Endothelial cell of hepatic sinusoid (primary cell): ENCODE measurements at regions not wholly inside any gene's neighbourhood (a gene's known extent, or its start where the extent isn't known, plus 50 kb on each side); places are given as distances from the start of the nearest gene placed in this dataset.

Experiments
- in situ Hi-C: cut with HindIII; loops from 2 replicates; pipeline ENCODE4 v1.10.0; 2017; ENCODE audit warnings: low sequenced_read_pairs

- in situ Hi-C loops, result no loop called here
Measured at GRCh38 chr18:25875551-25876240, 214.7 kb downstream of the SS18 start.

DNA sequence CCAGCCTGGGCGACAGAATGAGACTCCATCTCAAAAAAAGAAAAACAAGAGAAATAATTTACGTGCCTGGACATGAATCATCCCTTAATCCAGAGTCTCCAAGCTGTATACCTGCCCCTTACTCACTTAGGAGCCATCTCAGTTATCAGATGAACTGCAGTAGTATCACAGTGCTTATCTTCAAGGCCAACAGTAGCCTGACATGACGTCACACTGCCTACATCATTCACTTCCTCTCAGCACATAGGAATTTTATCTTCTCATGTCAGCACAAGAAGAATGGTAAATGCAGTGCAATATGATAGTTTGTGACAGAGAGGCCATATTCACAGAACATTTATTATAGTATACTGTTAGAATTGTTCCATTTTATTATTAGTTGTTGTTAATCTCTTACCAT, 216.6 kb downstream of the SS18 start:
- in situ Hi-C loops, result no loop called here

GRCh38 chr18:25866331-25866730, 224.1 kb downstream of the SS18 start:
- in situ Hi-C loops, result no loop called here

- in situ Hi-C loops, result no loop called here
Measured at GRCh38 chr18:25862881-25863600, 227.4 kb downstream of the SS18 start.

- in situ Hi-C loops, result no loop called here
Measured at GRCh38 chr18:25853691-25854433, 236.6 kb downstream of the SS18 start.

DNA sequence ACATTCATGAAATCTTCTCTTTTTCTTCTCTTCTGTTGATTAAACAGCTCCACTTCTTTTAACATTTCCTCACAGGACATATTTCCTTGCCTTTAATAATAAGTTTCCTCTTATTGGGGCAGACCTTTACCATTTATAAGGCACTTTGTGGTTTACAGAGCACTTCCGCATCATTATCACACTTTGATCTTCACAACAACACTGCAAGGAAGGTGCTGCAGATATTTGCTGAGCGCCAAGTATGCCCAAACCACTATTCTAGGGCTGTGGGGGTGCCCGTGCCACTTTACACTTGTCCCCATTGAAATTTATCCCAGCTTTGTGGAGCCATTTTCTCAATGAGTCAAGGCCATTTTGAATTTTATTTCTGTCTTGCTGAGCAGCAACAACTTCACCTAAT, 246.6 kb downstream of the SS18 start:
- in situ Hi-C loops, result no loop called here

DNA sequence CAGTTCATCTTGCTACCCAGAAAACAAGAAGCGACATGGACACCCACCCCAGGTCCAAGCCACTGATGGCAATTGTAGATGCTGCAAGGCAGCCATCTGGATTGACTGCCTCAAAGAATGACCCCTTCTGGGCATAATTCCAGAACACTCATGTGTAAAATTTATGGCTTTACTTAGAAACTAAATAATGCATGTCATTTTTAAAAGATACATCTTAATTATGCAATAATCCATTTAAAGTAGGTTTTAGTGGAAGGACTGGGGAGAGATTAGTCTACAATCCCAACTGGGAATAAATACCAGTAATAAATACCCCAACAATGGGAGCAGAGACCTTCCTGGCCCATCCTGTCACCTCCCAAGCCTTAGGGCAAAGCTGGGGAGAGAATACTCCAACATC, 247.7 kb downstream of the SS18 start:
- in situ Hi-C loops, result no loop called here

GRCh38 chr18:25834061-25834460, 256.4 kb downstream of the SS18 start:
- in situ Hi-C loops, result no loop called here

- in situ Hi-C loops, result no loop called here
Measured at GRCh38 chr18:25832001-25832604, 258.3 kb downstream of the SS18 start.

DNA sequence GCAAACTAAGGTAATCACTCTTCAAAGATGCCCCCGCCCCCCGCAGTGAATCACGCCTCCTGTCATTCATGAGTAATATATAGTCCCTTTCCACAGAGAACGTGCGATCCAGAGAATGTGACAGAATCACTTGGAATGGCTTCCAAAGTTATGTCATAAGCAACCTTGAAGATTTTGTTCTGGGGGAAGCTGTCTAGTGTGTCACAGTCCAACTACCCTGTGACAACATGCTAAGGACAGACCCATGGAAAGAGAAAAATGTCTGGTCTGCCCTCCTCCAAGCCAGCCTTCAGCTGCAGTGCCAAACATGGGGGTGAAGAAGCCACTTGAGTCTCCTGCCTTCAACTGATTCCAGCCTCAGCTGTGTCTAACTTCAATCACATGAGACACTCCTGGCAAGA, 259.1 kb downstream of the SS18 start:
- in situ Hi-C loops, result no loop called here

GRCh38 chr18:25830787-25831186, 259.6 kb downstream of the SS18 start:
- in situ Hi-C loops, result no loop called here

- in situ Hi-C loops, result loop anchor here (5.0 kb wide), 1 partner anchor 46 kb away; no protein-coding TSS in a partner anchor
Measured at GRCh38 chr18:25827961-25828561, 262.4 kb downstream of the SS18 start.

DNA sequence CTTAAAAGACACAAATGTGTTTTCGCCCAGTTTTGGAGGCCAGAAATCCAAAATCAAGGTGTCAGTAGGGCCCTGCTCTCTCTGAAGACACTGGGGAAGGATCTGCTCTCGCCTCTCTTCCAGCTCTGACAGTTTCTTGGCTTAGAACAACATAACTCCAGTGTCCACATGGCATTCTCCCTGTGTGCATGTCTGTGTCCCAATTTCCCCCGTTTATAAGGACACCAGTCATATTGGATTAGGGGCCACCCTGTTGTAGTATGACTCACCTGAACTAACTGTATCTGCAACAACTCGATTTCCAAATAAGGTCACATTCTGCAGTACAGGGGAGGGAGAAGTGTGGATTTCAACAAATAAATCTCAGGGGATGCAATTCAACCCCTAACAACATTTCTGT, 263.2 kb downstream of the SS18 start:
- in situ Hi-C loops, result loop anchor here (5.0 kb wide), 1 partner anchor 45 kb away; no protein-coding TSS in a partner anchor

DNA sequence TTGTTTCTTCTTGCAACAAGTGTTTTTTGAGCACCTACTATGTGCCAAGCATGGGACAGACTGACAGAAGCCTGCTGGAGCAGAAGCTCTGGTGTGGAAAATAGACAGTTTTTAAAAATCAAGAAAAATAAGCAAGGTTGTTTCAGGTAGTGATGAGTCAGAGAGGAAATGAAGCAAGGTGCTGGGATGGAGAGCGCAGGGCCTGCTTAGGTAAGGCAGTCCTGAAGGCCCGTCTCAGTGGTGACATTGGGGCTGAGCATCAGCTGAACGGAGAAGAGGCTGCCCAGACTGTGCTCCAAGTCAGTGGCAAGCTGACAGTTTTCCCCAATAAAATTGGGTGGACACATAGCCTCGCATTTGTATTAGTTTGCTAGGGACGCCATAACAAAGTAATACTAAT, 263.6 kb downstream of the SS18 start:
- in situ Hi-C loops, result loop anchor here (5.0 kb wide), 1 partner anchor 45 kb away; no protein-coding TSS in a partner anchor

GRCh38 chr18:25825979-25826776, 264.2 kb downstream of the SS18 start:
- in situ Hi-C loops, result loop anchor here (5.0 kb wide), 1 partner anchor 44 kb away; no protein-coding TSS in a partner anchor

DNA sequence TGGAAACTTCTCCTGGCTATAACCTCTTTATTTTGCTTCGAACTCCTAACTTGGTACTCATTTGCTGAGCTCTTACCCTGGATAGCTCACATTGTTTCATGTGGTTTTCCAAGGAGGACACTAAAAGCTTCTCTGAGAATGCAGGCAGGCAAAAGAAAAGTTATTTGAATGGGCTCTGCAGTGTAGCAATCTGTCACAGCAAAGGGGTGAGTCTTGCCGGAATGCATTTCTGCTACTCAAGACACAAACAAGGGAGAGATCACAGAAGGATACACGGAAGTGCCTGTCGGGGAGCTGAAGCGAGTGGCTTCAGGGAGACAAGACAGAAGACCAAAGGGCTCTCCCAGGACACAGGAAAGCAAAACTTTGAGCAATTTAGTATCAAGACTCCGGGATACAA, 265.4 kb downstream of the SS18 start:
- in situ Hi-C loops, result loop anchor here (5.0 kb wide), 1 partner anchor 43 kb away; no protein-coding TSS in a partner anchor

- in situ Hi-C loops, result no loop called here
Measured at GRCh38 chr18:25819746-25820363, 270.6 kb downstream of the SS18 start.

- in situ Hi-C loops, result no loop called here
Measured at GRCh38 chr18:25818505-25818904, 271.9 kb downstream of the SS18 start.

DNA sequence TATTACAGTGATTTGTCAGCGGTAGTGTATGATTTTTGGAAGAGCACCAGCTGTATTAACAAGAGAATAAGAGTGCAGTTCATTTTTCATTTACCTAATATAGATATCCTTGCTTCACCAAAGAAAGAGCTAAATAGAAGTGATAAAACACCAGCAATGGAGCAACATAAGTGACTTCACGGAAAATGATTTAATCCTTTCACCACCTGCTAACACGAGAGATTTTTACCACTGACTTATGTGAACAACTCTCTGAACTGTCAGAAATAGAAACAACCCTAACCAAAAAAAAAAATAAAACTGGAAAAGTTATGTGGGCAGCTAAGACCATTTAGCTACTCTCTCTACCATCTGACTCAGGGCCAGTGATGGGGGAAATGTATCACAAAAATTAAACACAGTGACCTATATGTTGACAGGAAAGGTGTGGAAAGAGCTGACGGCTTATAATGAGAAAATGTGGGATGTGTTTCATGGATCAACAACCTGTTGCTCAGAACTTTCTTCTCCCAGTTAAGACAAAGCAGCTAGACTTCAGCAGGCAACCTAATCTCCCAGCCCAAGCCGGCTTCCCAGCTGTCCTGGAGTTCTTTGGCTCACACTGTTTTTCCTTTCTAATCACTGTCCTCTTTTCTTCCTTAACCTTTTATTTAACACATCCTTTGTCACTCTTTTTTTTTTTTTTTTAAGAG, 272.7 kb downstream of the SS18 start:
- in situ Hi-C loops, result no loop called here
